Right cardiac atrium (tissue), 5 donors: ENCODE measurements at regions not wholly inside any gene's neighbourhood (a gene's known extent, or its start where the extent isn't known, plus 50 kb on each side); places are given as distances from the start of the nearest gene placed in this dataset.
A peak's percentile ranks its signal among the peaks of the same experiment; 100 is the strongest.

Source experiments
- ATAC-seq, 2 donors: fragments of 200-7000 bp; cut with Tn5 transposase; one replicate each; pipeline versions ENCODE4 v1.8.0 to v1.9.1; 2020; ENCODE audit warnings: moderate library complexity in 2 of 2, mild to moderate bottlenecking in 1 of 2
- DNase-seq, 3 donors: peaks; one replicate each; pipeline ENCODE4 v3.0.0-alpha.2; 2020
- H3K27ac ChIP-seq: one replicate; pipeline ENCODE4 v1.5.1; 2013; ENCODE audit warnings: mild to moderate bottlenecking, low read length, control low read depth, moderate library complexity
- H3K27me3 ChIP-seq: one replicate; pipeline ENCODE4 v1.6.1; 2013; ENCODE audit not compliant: control insufficient read depth, insufficient read depth
- H3K4me1 ChIP-seq: one replicate; pipeline ENCODE4 v1.6.1; 2013; ENCODE audit warnings: low read length; ENCODE audit not compliant: control insufficient read depth, insufficient read depth
- H3K4me3 ChIP-seq: one replicate; pipeline ENCODE4 v1.5.1; 2013; ENCODE audit warnings: low read length, control low read depth
- H3K9me3 ChIP-seq: one replicate; pipeline ENCODE4 v1.6.1; 2013; ENCODE audit warnings: low read length; ENCODE audit not compliant: control insufficient read depth
- WGBS: extraction: QIAGEN DNeasy Blood & Tissue Kit; methylation state at CpG from one replicate; pipeline ENCODE4 v1.1.7; 2013; 5-methylcytosine and 5-hydroxymethylcytosine counted together
- intact Hi-C, 4 donors: fragments of 100-400 bp; cut with DNase I; formaldehyde crosslinking; loops; one replicate each; pipeline versions ENCODE4 v1.11.0 to v1.14.0; 2022 to 2023
- donor health status: healthy with polysubstance abuse.
- donor health status: DM: no; HTN: yes; CAD: no.
- donor health status: DM: no; HTN: no; CAD: no.
- donor health status: DM: no; HTN: yes; CAD: no; lungs with severe emphysema.
- donor health status: DM: yes; HTN: yes; CAD: no.

DNA sequence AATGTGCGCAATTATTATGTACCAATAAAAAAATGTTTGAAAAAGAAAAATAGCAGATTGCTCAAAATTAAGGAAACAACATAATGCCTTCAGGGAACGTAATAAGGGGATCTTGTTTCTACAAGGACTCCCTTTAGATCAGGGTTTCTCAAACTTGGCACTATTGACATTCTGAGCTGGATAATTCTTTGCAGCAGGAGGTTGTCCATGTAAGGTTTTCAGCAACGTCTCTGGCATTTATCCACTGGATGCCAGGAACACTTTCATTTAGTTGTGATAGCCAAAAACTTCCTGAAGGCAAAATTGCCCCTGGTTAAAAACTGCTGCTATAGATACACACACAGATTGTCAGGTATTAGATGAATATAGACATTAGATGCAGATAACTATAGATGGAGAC, 666.7 kb upstream of the ADAMTS5 start:
- Histone ChIP-seq H3K9me3 (no peaks in the 10 kb centered on the region), H3K27ac (no peak overlapping the region), H3K4me1 (no peaks in the 10 kb centered on the region), H3K4me3 (no peak overlapping the region), H3K27me3 (no peaks in the 10 kb centered on the region)
- WGBS = 67% methylated on average over 3 of the region's 3 CpGs
- no peak for DNase-seq
- intact Hi-C loops = no loop called here
- ATAC-seq = no peak

GRCh38 chr21:27631471-27631870, 664.6 kb upstream of the ADAMTS5 start:
- DNase-seq = no peak
- Histone ChIP-seq H3K4me1 (no peaks in the 10 kb centered on the region), H3K4me3 (no peak overlapping the region), H3K27me3 (no peaks in the 10 kb centered on the region), H3K9me3 (no peaks in the 10 kb centered on the region), H3K27ac (no peak overlapping the region)
- 30% methylated on average over 1 of the region's 1 CpG for WGBS
- intact Hi-C loops = no loop called here
- no peak for ATAC-seq

DNA sequence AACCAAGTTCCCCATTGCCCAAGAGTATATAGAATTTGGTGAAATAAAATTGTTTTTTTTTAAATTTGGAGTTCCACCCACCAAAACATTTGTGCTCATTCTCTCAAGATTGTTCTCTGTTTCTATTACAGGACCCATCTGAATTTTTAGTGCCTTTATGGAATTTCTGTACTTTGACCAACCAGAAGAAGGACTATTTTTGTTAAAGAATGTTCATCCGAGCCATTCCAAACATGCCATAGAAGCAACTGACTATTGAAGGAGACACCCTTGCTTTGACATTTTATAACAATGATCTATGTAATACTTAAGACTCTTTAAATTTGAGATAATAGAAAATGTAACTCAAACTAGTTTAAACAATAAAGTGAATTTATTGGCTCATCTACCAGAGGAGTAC, 655.7 kb upstream of the ADAMTS5 start:
- Histone ChIP-seq H3K9me3 (no peaks in the 10 kb centered on the region), H3K27me3 (no peaks in the 10 kb centered on the region), H3K27ac (no peak overlapping the region), H3K4me3 (no peak overlapping the region), H3K4me1 (no peaks in the 10 kb centered on the region)
- no peak for ATAC-seq
- WGBS = 78% methylated on average over 1 of the region's 1 CpG
- intact Hi-C loops = no loop called here
- no peak for DNase-seq

GRCh38 chr21:27614231-27614630, 647.3 kb upstream of the ADAMTS5 start:
- ATAC-seq (no peak), DNase-seq (no peak)
- 84% methylated on average over 2 of the region's 2 CpGs for WGBS
- Histone ChIP-seq H3K27me3 (no peaks in the 10 kb centered on the region), H3K4me1 (no peaks in the 10 kb centered on the region), H3K4me3 (no peak overlapping the region), H3K27ac (no peak overlapping the region), H3K9me3 (no peaks in the 10 kb centered on the region)
- intact Hi-C loops = no loop called here

GRCh38 chr21:27606422-27606821, 639.5 kb upstream of the ADAMTS5 start:
- DNase-seq = no peak
- Histone ChIP-seq H3K9me3 (no peaks in the 10 kb centered on the region), H3K27ac (no peak overlapping the region), H3K27me3 (no peaks in the 10 kb centered on the region), H3K4me1 (no peaks in the 10 kb centered on the region), H3K4me3 (no peak overlapping the region)
- intact Hi-C loops = no loop called here
- WGBS = 97% methylated on average over 9 of the region's 9 CpGs
- no peak for ATAC-seq

DNA sequence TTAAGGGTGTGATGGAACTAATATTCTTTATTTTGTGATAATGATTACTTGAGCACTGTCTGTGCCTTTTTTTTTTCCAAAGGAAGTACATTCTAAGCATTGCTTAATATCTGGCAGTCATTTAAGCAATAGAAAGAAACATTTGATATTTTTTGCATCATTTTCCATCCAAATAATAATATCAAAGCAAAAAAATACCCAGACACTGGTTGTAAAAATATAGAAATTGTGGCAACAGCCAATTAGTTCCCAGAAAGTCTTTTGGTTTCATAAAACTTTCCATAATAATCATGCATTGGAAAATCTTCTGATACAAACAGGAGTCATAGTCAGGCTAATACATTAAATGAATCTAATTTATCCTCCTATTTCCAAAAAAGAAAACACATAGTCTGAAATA, 629.3 kb upstream of the ADAMTS5 start:
- intact Hi-C loops = no loop called here
- Histone ChIP-seq H3K27ac (no peak overlapping the region), H3K9me3 (no peaks in the 10 kb centered on the region), H3K27me3 (no peaks in the 10 kb centered on the region), H3K4me1 (no peaks in the 10 kb centered on the region), H3K4me3 (no peak overlapping the region)
- ATAC-seq = no peak
- DNase-seq = no peak

- H3K9me3 ChIP-seq = no peaks in the 10 kb centered on the region
- no peak for ATAC-seq
- no peak overlapping the region for H3K4me3 ChIP-seq
- H3K27me3 ChIP-seq = no peaks in the 10 kb centered on the region
- intact Hi-C loops = no loop called here
- 88% methylated on average over 1 of the region's 1 CpG for WGBS
- H3K4me1 ChIP-seq = no peaks in the 10 kb centered on the region
- H3K27ac ChIP-seq = no peak overlapping the region
- no peak for DNase-seq
Observed at GRCh38 chr21:27595716-27596115, 628.8 kb upstream of the ADAMTS5 start.

DNA sequence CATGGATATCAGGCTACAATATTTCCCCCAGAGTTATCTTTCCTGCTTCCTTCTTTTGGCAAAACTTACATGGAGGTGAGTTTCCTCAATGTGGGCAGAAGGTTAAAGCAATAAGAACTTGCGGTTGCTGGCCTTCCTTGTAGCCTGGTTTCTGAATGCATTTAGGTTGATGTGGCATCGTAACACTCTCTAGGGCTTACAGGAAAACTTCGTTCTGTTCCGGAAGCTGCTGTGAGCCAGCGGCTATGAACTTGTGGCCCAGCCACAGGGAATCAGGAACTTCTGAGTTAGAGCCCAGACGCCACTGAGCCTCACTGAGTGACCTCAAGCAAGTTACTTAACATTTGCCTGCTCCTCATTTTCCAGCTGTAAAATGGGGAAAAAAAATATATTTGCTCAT, 623.4 kb upstream of the ADAMTS5 start:
- intact Hi-C loops = no loop called here
- ATAC-seq (peak; percentile 83 to 93), DNase-seq (peak; percentile 53 to 82 (median 69))
- Histone ChIP-seq H3K4me1 (no peaks in the 10 kb centered on the region), H3K27me3 (no peaks in the 10 kb centered on the region), H3K4me3 (peak overlapping the region; percentile 20), H3K27ac (no peak overlapping the region), H3K9me3 (no peaks in the 10 kb centered on the region)
- 42% methylated on average over 6 of the region's 6 CpGs for WGBS

GRCh38 chr21:27589781-27590180, 622.9 kb upstream of the ADAMTS5 start:
- WGBS = 57% methylated on average over 3 of the region's 3 CpGs
- H3K9me3 ChIP-seq = no peaks in the 10 kb centered on the region
- H3K4me3 ChIP-seq = no peak overlapping the region
- no peaks in the 10 kb centered on the region for H3K4me1 ChIP-seq
- intact Hi-C loops = no loop called here
- H3K27ac ChIP-seq = no peak overlapping the region
- ATAC-seq = no peak
- no peak for DNase-seq
- no peaks in the 10 kb centered on the region for H3K27me3 ChIP-seq

GRCh38 chr21:27586986-27587385, 620.1 kb upstream of the ADAMTS5 start:
- DNase-seq = no peak
- H3K9me3 ChIP-seq = no peaks in the 10 kb centered on the region
- WGBS = 92% methylated on average over 10 of the region's 10 CpGs
- no peaks in the 10 kb centered on the region for H3K27me3 ChIP-seq
- intact Hi-C loops = no loop called here
- H3K4me1 ChIP-seq = no peaks in the 10 kb centered on the region
- H3K4me3 ChIP-seq = no peak overlapping the region
- ATAC-seq = no peak
- H3K27ac ChIP-seq = no peak overlapping the region

DNA sequence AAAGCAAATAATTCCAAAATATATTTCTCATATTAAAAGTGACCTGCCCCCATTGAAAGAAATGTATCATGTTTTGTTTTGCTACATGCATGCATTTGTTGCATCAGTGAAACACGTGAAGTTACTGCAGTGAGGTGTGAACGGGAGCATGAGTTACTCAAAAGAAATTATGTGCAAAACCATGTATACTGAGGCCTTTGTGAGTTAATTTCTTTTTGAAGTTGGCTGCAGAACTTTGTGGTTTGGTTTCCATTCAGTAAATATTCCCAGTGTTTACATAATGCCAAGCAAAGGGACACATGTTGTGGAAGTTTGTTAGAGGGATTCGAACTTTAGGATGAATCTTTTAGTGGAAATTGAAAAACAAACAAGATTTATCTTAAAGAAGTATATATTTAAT, 619.4 kb upstream of the ADAMTS5 start:
- intact Hi-C loops = no loop called here
- H3K4me1 ChIP-seq = no peaks in the 10 kb centered on the region
- 86% methylated on average over 3 of the region's 3 CpGs for WGBS

GRCh38 chr21:27584256-27584655, 617.4 kb upstream of the ADAMTS5 start:
- intact Hi-C loops = no loop called here
- WGBS = 86% methylated on average over 1 of the region's 1 CpG
- no peaks in the 10 kb centered on the region for H3K9me3 ChIP-seq
- no peak overlapping the region for H3K27ac ChIP-seq
- no peaks in the 10 kb centered on the region for H3K4me1 ChIP-seq
- H3K4me3 ChIP-seq = no peak overlapping the region
- ATAC-seq = no peak
- no peaks in the 10 kb centered on the region for H3K27me3 ChIP-seq
- DNase-seq = no peak

More for the DNA sequence above, 619.4 kb upstream of the ADAMTS5 start:
- Histone ChIP-seq H3K4me3 (no peak overlapping the region), H3K27me3 (no peaks in the 10 kb centered on the region), H3K27ac (no peak overlapping the region), H3K9me3 (no peaks in the 10 kb centered on the region)
- ATAC-seq = no peak
- no peak for DNase-seq
